ENCODE measurements at regions not wholly inside any gene's neighbourhood (a gene's known extent, or its start where the extent isn't known, plus 50 kb on each side); places are given as distances from the start of the nearest gene placed in this dataset.
A peak's percentile ranks its signal among the peaks of the same experiment; 100 is the strongest.

DNA sequence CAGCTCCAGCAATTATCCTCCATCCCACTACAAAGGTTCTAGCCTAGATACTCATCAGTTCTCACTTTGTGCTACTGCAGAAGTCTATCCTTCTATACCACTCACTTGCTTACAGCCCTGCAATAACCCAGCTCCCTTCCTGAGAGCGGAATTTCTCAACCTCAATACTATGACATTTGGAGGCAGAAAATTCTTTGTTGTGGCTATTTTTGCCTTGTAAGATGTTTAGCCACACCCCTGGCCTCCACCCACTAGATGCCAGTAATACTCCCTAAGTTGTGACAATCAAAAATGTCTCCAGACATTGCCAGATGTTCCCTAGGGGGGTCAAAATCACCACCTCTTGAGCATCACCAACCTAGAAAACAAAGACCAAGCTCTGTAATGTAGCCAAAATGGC lies 149.5 kb downstream of the QDPR start:
- TF ChIP-seq, protein P1, sequence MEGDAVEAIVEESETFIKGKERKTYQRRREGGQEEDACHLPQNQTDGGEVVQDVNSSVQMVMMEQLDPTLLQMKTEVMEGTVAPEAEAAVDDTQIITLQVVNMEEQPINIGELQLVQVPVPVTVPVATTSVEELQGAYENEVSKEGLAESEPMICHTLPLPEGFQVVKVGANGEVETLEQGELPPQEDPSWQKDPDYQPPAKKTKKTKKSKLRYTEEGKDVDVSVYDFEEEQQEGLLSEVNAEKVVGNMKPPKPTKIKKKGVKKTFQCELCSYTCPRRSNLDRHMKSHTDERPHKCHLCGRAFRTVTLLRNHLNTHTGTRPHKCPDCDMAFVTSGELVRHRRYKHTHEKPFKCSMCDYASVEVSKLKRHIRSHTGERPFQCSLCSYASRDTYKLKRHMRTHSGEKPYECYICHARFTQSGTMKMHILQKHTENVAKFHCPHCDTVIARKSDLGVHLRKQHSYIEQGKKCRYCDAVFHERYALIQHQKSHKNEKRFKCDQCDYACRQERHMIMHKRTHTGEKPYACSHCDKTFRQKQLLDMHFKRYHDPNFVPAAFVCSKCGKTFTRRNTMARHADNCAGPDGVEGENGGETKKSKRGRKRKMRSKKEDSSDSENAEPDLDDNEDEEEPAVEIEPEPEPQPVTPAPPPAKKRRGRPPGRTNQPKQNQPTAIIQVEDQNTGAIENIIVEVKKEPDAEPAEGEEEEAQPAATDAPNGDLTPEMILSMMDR (IDR thresholded peaks at IDR 0.05): no peak
- no peaks in the 10 kb centered on the region for H3K4me1 ChIP-seq (ENCODE audit: low read depth)
- H3K4me3 ChIP-seq: no peak overlapping the region
- no peak for ATAC-seq
- no peaks in the 10 kb centered on the region for H3K36me3 ChIP-seq (ENCODE audit: low read depth)
- intact Hi-C loops (cut with DNase I, micrococcal nuclease): no loop called here
- no peak for DNase-seq
- H3K9me3 ChIP-seq: no peaks in the 10 kb centered on the region

DNA sequence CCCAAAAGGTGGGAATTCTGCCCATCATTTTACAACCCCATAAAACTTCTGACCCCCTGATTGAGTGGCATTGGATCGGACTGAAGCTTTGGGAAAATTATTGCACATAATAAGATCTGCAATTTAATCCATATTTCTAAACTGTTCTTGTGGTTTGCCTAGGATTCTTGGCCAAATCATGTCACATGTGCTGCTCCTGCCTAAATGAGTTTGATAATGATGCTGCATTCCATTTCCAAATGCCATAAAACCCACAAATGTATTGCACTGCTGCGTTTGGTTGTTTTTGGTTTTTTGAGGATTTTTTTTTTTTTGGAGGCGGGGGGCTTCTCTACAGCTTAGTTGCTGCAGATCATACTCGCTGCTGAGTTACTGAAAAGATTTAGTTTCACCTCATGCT lies 153.6 kb downstream of the QDPR start:
- no peak overlapping the region for H3K4me3 ChIP-seq
- intact Hi-C loops (cut with DNase I, micrococcal nuclease): no loop called here
- H3K9me3 ChIP-seq: no peaks in the 10 kb centered on the region
- no peak for DNase-seq
- no peaks in the 10 kb centered on the region for H3K36me3 ChIP-seq (ENCODE audit: low read depth)
- ATAC-seq: no peak
- no peaks in the 10 kb centered on the region for H3K4me1 ChIP-seq (ENCODE audit: low read depth)
- TF ChIP-seq, protein P1 (IDR thresholded peaks at IDR 0.05): no peak

DNA sequence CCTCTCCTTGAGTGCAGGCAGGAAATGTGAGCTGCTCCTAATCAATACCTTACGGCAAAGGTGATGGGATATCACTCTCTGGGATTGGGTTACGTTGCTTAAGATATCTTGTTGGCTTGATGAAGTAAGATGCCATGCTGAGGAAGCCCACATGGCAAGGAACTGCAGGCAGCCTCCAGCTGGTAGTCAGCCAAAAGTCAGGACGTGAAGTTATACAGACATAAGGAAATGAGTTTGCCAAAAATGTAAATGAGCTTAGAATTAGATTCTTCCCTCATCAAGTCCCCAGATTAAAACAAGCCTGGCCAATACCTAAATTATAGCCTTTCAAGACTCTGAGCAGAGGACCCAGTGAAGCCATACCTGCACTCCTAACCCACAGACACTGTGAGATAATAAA lies 155.0 kb downstream of the QDPR start:
- H3K9me3 ChIP-seq: no peaks in the 10 kb centered on the region
- ATAC-seq (no peak), DNase-seq (no peak)
- no peaks in the 10 kb centered on the region for H3K4me1 ChIP-seq (ENCODE audit: low read depth)
- no peaks in the 10 kb centered on the region for H3K36me3 ChIP-seq (ENCODE audit: low read depth)
- H3K4me3 ChIP-seq: no peak overlapping the region
- intact Hi-C loops (cut with DNase I, micrococcal nuclease): no loop called here
- TF ChIP-seq, protein P1 (IDR thresholded peaks at IDR 0.05): no peak

DNA sequence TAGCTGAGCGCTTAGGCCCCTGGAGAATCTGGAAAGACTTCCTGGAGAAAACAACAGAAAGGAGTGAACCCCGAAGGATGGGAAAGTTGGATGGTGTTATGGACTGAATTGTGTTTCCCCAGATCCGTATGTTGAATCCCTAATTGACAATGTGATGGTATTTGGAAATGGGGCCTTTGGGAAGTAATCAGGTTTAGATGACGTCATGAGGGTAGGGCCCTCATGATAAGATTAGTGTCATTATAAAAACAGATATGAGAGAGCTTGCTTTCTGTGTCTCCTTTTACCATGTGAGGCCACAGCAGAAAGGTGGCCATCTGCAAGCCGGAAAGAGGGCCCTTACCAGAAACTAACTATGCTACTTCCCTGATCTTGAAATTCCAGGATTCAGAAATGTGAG lies 159.5 kb downstream of the QDPR start:
- Histone ChIP-seq H3K4me3 (no peak overlapping the region), H3K36me3 (ENCODE audit: low read depth) (no peaks in the 10 kb centered on the region), H3K9me3 (no peaks in the 10 kb centered on the region), H3K4me1 (ENCODE audit: low read depth) (no peaks in the 10 kb centered on the region)
- TF ChIP-seq, protein P1 (IDR thresholded peaks at IDR 0.05): no peak
- intact Hi-C loops (cut with DNase I, micrococcal nuclease): no loop called here
- ATAC-seq (no peak), DNase-seq (no peak)

DNA sequence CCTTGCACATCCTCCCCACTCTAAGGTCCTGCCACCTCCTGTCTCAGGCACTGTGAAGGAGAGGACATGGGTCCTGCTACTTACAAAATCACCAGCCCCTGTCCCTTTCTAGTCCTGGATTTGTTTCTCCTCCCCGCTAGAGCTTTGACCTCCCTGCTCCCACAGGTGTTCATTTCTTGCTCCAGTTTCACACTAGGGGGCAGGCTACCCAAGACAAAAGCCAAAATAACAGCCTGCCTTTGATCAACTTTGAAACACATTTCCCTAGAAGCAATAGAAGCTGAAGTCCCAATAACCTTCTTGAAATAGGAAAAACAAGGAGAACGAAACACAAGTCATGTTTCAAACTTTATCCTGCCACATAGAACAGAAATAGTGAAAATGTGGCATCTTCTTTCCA lies 164.4 kb downstream of the QDPR start:
- peak; percentile 18 for ATAC-seq
- intact Hi-C loops (cut with DNase I, micrococcal nuclease): no loop called here
- H3K4me3 ChIP-seq: no peak overlapping the region
- no peaks in the 10 kb centered on the region for H3K9me3 ChIP-seq
- no peaks in the 10 kb centered on the region for H3K4me1 ChIP-seq (ENCODE audit: low read depth)
- no peaks in the 10 kb centered on the region for H3K36me3 ChIP-seq (ENCODE audit: low read depth)
- peak in 1 of 3 donors; percentile 31 for DNase-seq
- TF ChIP-seq, protein P1 (IDR thresholded peaks at IDR 0.05): no peak

DNA sequence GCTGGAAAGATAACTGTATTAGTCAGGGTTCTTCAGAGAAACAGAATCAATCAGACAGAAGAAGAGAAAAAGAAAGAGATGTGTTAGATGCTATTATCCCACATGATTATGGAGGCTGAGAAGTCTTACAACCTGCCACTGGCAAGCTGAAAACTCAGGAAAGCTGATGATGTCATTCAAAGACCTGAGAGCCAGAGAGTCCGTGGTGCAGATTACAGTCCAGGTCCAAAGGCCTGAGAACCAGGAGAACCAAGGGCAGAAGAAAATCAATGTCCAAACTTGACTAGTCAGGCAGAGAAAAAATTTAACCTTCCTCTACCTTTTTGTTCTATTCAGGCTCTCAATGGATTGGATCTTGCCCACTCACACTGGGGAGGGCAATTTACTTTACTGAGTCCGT lies 172.5 kb downstream of the QDPR start:
- no peak for ATAC-seq
- Histone ChIP-seq H3K36me3 (ENCODE audit: low read depth) (no peaks in the 10 kb centered on the region), H3K9me3 (no peaks in the 10 kb centered on the region), H3K4me1 (ENCODE audit: low read depth) (no peaks in the 10 kb centered on the region), H3K4me3 (no peak overlapping the region)
- intact Hi-C loops (cut with DNase I, micrococcal nuclease): no loop called here
- DNase-seq: no peak
- TF ChIP-seq, protein P1 (IDR thresholded peaks at IDR 0.05): no peak

Data from mucosa of descending colon (tissue), 3 donors.